H9 (cell line): ENCODE measurements at regions not wholly inside any gene's neighbourhood (a gene's known extent, or its start where the extent isn't known, plus 50 kb on each side); places are given as distances from the start of the nearest gene placed in this dataset.

Experiments
- DNase-seq: peaks from one replicate; pipeline ENCODE4 v3.0.0-alpha.2; 2017
- H2AFZ ChIP-seq: one replicate; pipeline ENCODE4 v1.6.1; 2013; ENCODE audit warnings: mild to moderate bottlenecking, low read length, control low read depth, moderate library complexity
- H2AK5ac ChIP-seq: 2 replicates; pipeline ENCODE4 v1.6.1; 2013; ENCODE audit warnings: low read length, control low read depth, mixed read lengths; ENCODE audit not compliant: insufficient read length
- H2BK120ac ChIP-seq: one replicate; pipeline ENCODE4 v1.6.1; 2013; ENCODE audit warnings: low read depth, mild to moderate bottlenecking, low read length, control low read depth, inconsistent platforms; ENCODE audit not compliant: poor library complexity, severe bottlenecking
- H2BK12ac ChIP-seq: 2 replicates; pipeline ENCODE4 v1.6.1; 2013; ENCODE audit warnings: low read length, control low read depth, mixed read lengths, low read depth; ENCODE audit not compliant: insufficient read length
- H2BK15ac ChIP-seq: 2 replicates; pipeline ENCODE4 v1.6.1; 2013; ENCODE audit warnings: low read depth, low read length, control low read depth
- H2BK20ac ChIP-seq: one replicate; pipeline ENCODE4 v1.6.1; 2013; ENCODE audit warnings: low read depth, mild to moderate bottlenecking, low read length, control low read depth, inconsistent platforms; ENCODE audit not compliant: poor library complexity, severe bottlenecking
- H2BK5ac ChIP-seq: 2 replicates; pipeline ENCODE4 v1.6.1; 2013; ENCODE audit warnings: low read length, control low read depth, mixed read lengths; ENCODE audit not compliant: insufficient read length
- H3K14ac ChIP-seq: 2 replicates; pipeline ENCODE4 v1.6.1; 2013; ENCODE audit warnings: low read length, control low read depth; ENCODE audit not compliant: insufficient read depth
- H3K18ac ChIP-seq: 2 replicates; pipeline ENCODE4 v1.6.1; 2013; ENCODE audit warnings: low read depth, mild to moderate bottlenecking, mixed read lengths, low read length, control low read depth; ENCODE audit not compliant: insufficient read length
- H3K23ac ChIP-seq: 2 replicates; pipeline ENCODE4 v1.6.1; 2013; ENCODE audit warnings: low read length, control low read depth, mixed read lengths, low read depth; ENCODE audit not compliant: insufficient read length
- H3K23me2 ChIP-seq: 2 replicates; pipeline ENCODE4 v1.6.1; 2013; ENCODE audit warnings: low read depth, mild to moderate bottlenecking, mixed read lengths, low read length, control low read depth; ENCODE audit not compliant: insufficient read length, poor library complexity, severe bottlenecking
- H3K27ac ChIP-seq: 2 replicates; pipeline ENCODE4 v1.5.1; 2013; ENCODE audit warnings: low read length, control low read depth, mixed read lengths, low read depth; ENCODE audit not compliant: insufficient read length
- H3K27me3 ChIP-seq: 2 replicates; pipeline ENCODE4 v1.6.1; 2013; ENCODE audit warnings: low read length, control low read depth, inconsistent platforms; ENCODE audit not compliant: insufficient read depth
- H3K4ac ChIP-seq: 2 replicates; pipeline ENCODE4 v1.6.1; 2013; ENCODE audit warnings: low read depth, mild to moderate bottlenecking, control low read depth, inconsistent platforms, low read length, moderate library complexity
- H3K4me1 ChIP-seq: 2 replicates; pipeline ENCODE4 v1.6.1; 2013; ENCODE audit warnings: low read length, control low read depth, inconsistent platforms; ENCODE audit not compliant: insufficient read depth
- H3K4me2 ChIP-seq: 2 replicates; pipeline ENCODE4 v1.6.1; 2013; ENCODE audit warnings: low read length, control low read depth, mixed read lengths; ENCODE audit not compliant: insufficient read length, insufficient read depth
- H3K56ac ChIP-seq: 2 replicates; pipeline ENCODE4 v1.6.1; 2013; ENCODE audit warnings: low read depth, mild to moderate bottlenecking, mixed read lengths, low read length, control low read depth; ENCODE audit not compliant: insufficient read length
- H3K79me1 ChIP-seq: 2 replicates; pipeline ENCODE4 v1.6.1; 2013; ENCODE audit warnings: low read depth, mild to moderate bottlenecking, moderate library complexity, low read length, control low read depth, inconsistent platforms; ENCODE audit not compliant: insufficient read depth, poor library complexity, severe bottlenecking
- H3K79me2 ChIP-seq: 2 replicates; pipeline ENCODE4 v1.6.1; 2013; ENCODE audit warnings: low read length, control low read depth, inconsistent platforms; ENCODE audit not compliant: insufficient read depth
- H3K9ac ChIP-seq: 2 replicates; pipeline ENCODE4 v1.6.1; 2013; ENCODE audit warnings: low read length, control low read depth, mixed read lengths; ENCODE audit not compliant: insufficient read length; ENCODE audit errors: extremely low read depth
- H3K9me3 ChIP-seq: one replicate; pipeline ENCODE4 v1.6.1; 2013; ENCODE audit warnings: low read depth, low read length, inconsistent platforms; ENCODE audit not compliant: control insufficient read depth
- H3T11ph ChIP-seq: one replicate; pipeline ENCODE4 v1.6.1; 2013; ENCODE audit warnings: mild to moderate bottlenecking, low read length, control low read depth, inconsistent platforms
- H4K20me1 ChIP-seq: one replicate; pipeline ENCODE4 v1.6.1; 2013; ENCODE audit not compliant: control insufficient read depth, insufficient read length, insufficient read depth
- H4K5ac ChIP-seq: 2 replicates; pipeline ENCODE4 v1.6.1; 2013; ENCODE audit warnings: low read depth, mild to moderate bottlenecking, mixed read lengths, low read length, control low read depth; ENCODE audit not compliant: insufficient read length
- H4K8ac ChIP-seq: replicated peaks from 2 replicates; pipeline ENCODE4 v1.6.1; 2013; ENCODE audit warnings: low read length, control low read depth, mixed read lengths, low read depth; ENCODE audit not compliant: insufficient read length
- H4K91ac ChIP-seq: 2 replicates; pipeline ENCODE4 v1.6.1; 2013; ENCODE audit warnings: low read depth, mild to moderate bottlenecking, moderate library complexity, mixed read lengths, low read length, control low read depth; ENCODE audit not compliant: insufficient read length
- H3K27ac Mint-ChIP-seq, 3 experiments: 2 replicates in 2 of 3; 3 replicates in 1 of 3; pipeline ENCODE4 v1.8.0; 2020 to 2021; ENCODE audit warnings: mixed read lengths in 3 of 3, mild to moderate bottlenecking in 1 of 3, moderate library complexity in 1 of 3
- H3K27me3 Mint-ChIP-seq: 2 replicates; pipeline ENCODE4 v1.8.0; 2021; ENCODE audit warnings: low read depth, mild to moderate bottlenecking, moderate library complexity, mixed read lengths
- H3K36me3 Mint-ChIP-seq, 3 experiments: 2 replicates in 2 of 3; 3 replicates in 1 of 3; pipeline ENCODE4 v1.8.0; 2020 to 2021; ENCODE audit warnings: low read depth in 3 of 3, mixed read lengths in 3 of 3; ENCODE audit not compliant: insufficient read depth in 1 of 3
- H3K4me1 Mint-ChIP-seq, 2 experiments: 2 replicates each; pipeline ENCODE4 v1.8.0; 2020; ENCODE audit warnings: mixed read lengths in 2 of 2
- H3K4me3 Mint-ChIP-seq, 2 experiments: 2 replicates in 1 of 2; 3 replicates in 1 of 2; pipeline ENCODE4 v1.8.0; 2020 to 2021; ENCODE audit warnings: mild to moderate bottlenecking in 2 of 2, mixed read lengths in 2 of 2, moderate library complexity in 1 of 2
- H3K9me3 Mint-ChIP-seq, 2 experiments: 2 replicates in 1 of 2; 3 replicates in 1 of 2; pipeline ENCODE4 v1.8.0; 2020; ENCODE audit warnings: mild to moderate bottlenecking in 2 of 2, mixed read lengths in 2 of 2, moderate library complexity in 1 of 2
- WGBS: extraction: QIAGEN DNeasy Blood & Tissue Kit; methylation state at CpG from one replicate; pipeline ENCODE4 v1.1.7; 2013; ENCODE audit warnings: missing lambda C conversion rate, low lambda C conversion rate, mixed read lengths; ENCODE audit not compliant: insufficient read length; ENCODE audit errors: extremely low coverage; 5-methylcytosine and 5-hydroxymethylcytosine counted together
- TF ChIP-seq, protein P1 (sequence below): fragments of 200-600 bp; sonication (generic); conservative IDR thresholded peaks from 3 replicates; pipeline ENCODE4 v1.8.0; 2021; ENCODE audit warnings: antibody characterized with exemption, mild to moderate bottlenecking

DNA sequence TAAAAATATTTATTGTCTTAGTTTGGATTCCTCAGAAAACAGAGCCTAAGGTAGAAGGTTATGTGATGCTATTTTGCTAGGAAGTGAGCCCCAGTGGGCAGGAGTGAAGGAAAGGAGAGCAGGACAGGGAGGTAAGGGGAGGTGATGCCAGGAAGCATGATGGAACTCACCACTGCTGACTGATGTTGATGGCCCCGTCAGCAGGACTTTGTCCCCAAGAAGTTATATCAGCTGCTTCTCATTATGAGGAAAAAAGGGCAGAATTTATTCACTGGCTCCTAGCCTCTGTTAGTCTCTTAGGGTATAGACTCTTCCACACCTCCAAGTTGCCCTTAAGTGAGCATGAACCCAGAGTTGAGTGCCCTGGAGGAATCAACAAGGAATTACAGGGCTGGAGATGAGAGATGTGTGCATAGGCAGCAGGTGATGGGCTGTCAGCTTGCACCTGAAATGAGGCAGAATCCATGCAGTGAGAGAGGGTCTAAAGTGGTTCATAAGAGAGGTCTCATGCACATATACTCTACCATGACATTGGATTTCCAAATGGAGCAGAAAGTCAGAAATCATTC, 120.6 kb upstream of the NIPBL start:
- H3K4me1 Mint-ChIP-seq, result peaks cover 4 to 10% of the 10 kb centered on the region in 2 experiments; a peak in 3 of 4 replicates
- DNase-seq, result no peak
- no peak overlapping the region for H3K4me2 ChIP-seq
- no peak overlapping the region for H2BK12ac ChIP-seq
- no peaks in the 10 kb centered on the region; the same call in 1 of the 2 replicates for H3K27me3 Mint-ChIP-seq
- H3K23me2 ChIP-seq, result no peaks in the 10 kb centered on the region
- H3K27me3 ChIP-seq, result no peaks in the 10 kb centered on the region
- H2BK120ac ChIP-seq, result no peak overlapping the region
- no peaks in the 10 kb centered on the region for H3K36me3 Mint-ChIP-seq
- no peak overlapping the region for H4K8ac ChIP-seq
- no peak overlapping the region for H2BK15ac ChIP-seq
- H3K4me3 Mint-ChIP-seq, result no peak overlapping the region
- H3K23ac ChIP-seq, result no peak overlapping the region
- no peak overlapping the region for H3K9ac ChIP-seq
- H4K91ac ChIP-seq, result no peak overlapping the region
- no peaks in the 10 kb centered on the region for H3K4me1 ChIP-seq
- no peak overlapping the region for H3K27ac Mint-ChIP-seq
- H4K20me1 ChIP-seq, result no peaks in the 10 kb centered on the region
- no peaks in the 10 kb centered on the region for H3K9me3 ChIP-seq
- H3K14ac ChIP-seq, result no peak overlapping the region
- no peak overlapping the region for H2BK20ac ChIP-seq
- no peak overlapping the region for H2BK5ac ChIP-seq
- no peaks in the 10 kb centered on the region for H3K79me2 ChIP-seq
- no peak overlapping the region for H2AK5ac ChIP-seq
- H3K9me3 Mint-ChIP-seq, result no peaks in the 10 kb centered on the region
- no peak overlapping the region for H3T11ph ChIP-seq
- no peak overlapping the region for H3K18ac ChIP-seq
- H3K56ac ChIP-seq, result no peak overlapping the region
- H4K5ac ChIP-seq, result no peak overlapping the region
- WGBS, result no CpG with 5 or more reads among the region's 1 CpG
- H3K27ac ChIP-seq, result no peak overlapping the region
- no peak overlapping the region for H2AFZ ChIP-seq
- TF ChIP-seq, protein P1, sequence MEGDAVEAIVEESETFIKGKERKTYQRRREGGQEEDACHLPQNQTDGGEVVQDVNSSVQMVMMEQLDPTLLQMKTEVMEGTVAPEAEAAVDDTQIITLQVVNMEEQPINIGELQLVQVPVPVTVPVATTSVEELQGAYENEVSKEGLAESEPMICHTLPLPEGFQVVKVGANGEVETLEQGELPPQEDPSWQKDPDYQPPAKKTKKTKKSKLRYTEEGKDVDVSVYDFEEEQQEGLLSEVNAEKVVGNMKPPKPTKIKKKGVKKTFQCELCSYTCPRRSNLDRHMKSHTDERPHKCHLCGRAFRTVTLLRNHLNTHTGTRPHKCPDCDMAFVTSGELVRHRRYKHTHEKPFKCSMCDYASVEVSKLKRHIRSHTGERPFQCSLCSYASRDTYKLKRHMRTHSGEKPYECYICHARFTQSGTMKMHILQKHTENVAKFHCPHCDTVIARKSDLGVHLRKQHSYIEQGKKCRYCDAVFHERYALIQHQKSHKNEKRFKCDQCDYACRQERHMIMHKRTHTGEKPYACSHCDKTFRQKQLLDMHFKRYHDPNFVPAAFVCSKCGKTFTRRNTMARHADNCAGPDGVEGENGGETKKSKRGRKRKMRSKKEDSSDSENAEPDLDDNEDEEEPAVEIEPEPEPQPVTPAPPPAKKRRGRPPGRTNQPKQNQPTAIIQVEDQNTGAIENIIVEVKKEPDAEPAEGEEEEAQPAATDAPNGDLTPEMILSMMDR, result no peak; the same call in 1 of the 3 replicates
- no peak overlapping the region for H3K4ac ChIP-seq
- H3K79me1 ChIP-seq, result no peaks in the 10 kb centered on the region
